D341Med (cell line): ENCODE measurements at regions not wholly inside any gene's neighbourhood (a gene's known extent, or its start where the extent isn't known, plus 50 kb on each side); places are given as distances from the start of the nearest gene placed in this dataset.
"Not testable (repeated sequence)": the region's sequence is repeated elsewhere in the genome, so short reads cannot be mapped to it uniquely, and the experiment has no call there.

ENCODE experiments used
- DNase-seq: peaks from one replicate; pipeline ENCODE4 v3.0.0; 2012; ENCODE audit warnings: low spot score

DNA sequence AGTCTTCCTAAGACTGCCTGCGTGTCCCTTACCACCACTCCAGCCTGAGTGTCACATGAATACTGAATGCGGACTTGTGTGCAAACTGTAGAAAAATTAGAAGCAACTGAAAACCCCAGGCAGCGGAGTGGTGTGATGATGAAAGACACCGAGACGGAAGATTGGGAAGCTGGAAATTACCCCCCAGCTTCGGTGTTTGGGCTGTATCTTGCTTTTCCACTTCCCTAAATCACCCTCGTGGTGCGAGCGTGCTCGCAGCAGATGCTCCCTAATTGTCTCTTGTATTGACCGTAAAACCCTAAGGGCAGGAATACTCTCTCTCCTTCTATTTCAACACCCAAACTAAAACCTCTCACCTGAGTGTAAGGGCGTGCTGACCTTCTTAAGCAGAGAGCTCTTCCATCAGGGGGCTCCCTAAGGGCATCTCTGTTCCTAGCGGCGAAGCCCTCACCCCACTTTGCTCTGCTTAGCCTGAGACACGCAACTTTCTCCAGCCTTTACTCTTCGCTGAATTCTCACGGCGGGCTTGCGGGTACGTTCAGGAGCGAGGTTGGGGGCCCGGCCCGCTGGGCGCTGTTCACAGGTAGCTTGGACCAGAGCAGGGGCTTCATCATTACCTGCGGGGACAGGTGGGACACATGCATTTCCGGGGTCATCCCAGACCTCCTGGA lies 62.4 kb downstream of the CRYBB2 start:
- DNase-seq, result peak; percentile 15

GRCh38 chr22:25282346-25282670 lies 62.9 kb downstream of the CRYBB2 start:
- DNase-seq, result no peak

GRCh38 chr22:25282671-25283561 lies 63.5 kb downstream of the CRYBB2 start:
- peak; percentile 59 for DNase-seq

GRCh38 chr22:25288481-25288880 lies 69.0 kb downstream of the CRYBB2 start:
- not testable (repeated sequence) for DNase-seq

DNA sequence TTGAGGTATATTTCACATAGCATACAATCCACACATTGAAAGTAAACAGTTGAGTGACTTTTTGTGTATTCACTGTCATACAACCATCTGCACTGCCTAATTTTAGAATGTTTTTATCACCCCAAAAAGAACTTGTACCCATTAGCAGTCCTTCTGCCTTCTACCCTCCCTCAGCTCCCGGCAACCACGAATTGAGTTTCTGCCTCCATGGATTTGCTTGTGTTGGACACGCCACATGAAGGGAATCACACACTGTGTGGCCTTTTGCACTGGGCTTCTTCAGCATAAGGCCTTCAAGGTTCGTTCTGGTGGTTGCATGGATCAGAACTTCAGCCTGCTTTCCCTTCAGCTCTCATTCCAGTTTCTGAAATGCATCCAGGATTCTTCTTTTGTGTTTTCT lies 82.5 kb downstream of the CRYBB2 start:
- DNase-seq, result not testable (repeated sequence)

DNA sequence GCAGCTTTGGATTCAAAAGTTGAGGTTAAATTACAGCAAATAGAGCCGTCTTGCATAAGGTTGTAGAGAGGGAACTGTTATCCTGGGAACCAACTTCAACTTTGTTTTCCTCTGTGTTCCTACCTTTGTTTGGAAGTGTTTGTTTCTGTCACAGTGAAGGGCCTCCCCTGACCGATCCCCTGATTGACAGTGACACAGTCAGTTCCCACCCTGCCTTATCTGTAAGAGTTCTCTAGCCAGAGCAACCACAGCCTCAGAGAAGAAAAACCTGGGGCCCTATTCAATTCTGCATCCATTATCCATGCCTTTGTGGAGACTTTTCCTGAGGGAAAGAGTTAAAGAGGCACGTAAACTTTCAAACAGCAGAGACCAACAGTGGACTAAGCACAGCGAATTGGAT lies 90.1 kb downstream of the CRYBB2 start:
- not testable (repeated sequence) for DNase-seq

GRCh38 chr22:25311924-25312323 lies 92.5 kb downstream of the CRYBB2 start:
- not testable (repeated sequence) for DNase-seq

DNA sequence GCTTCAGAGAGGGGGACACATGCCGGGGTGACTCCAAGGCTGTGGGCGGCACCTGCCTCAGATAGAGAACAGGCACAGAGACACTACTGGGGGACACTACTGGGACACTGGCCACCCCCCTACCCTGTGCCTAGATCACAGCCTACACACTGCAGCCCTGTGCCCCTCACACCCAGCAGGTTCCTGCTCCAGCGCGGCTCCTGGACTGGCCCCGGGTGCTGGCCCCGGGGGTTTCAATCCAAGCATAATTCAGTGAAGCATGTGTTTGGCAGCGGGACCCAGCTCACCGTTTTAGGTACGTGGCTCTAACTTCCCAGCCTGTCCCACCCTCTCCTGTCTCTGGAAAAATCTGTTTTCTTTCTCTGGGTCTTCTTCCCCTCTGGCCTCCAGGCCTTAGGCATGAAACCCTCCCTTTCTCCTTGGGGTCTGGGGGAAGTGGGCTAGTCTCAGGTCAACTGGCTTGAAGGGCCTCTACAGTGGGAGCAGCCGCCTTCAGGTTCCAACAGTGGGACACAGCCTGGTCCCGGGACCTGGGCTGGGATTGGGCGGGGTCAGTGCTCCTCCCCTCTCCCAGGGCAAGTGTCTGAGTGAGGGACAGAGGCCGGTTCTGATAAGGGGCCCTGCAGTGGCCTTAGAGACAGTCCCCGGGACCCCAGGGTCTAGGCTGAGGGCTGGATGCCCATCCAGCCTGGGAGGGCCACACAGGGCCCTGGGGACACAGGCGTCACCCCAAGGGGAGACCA lies 98.8 kb downstream of the CRYBB2 start:
- DNase-seq, result no peak

- no peak for DNase-seq
These were observed 107.7 kb downstream of the CRYBB2 start for GRCh38 chr22:25327018-25327755.

GRCh38 chr22:25331050-25331449 lies 111.6 kb downstream of the CRYBB2 start:
- DNase-seq, result no peak

DNA sequence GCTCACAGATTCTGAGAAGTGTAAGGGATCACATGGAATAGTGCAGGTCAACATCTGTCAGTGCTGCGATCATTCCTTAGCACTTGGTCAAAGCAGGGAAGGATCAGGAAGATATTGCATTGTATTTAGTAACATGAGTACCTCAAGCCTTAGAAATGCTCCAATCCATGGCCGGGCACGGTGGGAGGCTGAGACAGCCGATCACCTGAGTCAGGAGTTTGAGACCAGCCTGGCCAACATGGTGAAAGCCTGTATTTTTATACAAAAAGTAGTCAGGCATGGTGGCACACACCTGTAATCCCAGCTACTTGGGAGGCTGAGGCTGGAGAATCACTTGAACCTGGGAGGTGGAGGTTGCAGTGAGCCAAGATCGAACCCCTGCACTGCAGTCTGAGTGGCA lies 112.5 kb downstream of the CRYBB2 start:
- DNase-seq, result not testable (repeated sequence)

DNA sequence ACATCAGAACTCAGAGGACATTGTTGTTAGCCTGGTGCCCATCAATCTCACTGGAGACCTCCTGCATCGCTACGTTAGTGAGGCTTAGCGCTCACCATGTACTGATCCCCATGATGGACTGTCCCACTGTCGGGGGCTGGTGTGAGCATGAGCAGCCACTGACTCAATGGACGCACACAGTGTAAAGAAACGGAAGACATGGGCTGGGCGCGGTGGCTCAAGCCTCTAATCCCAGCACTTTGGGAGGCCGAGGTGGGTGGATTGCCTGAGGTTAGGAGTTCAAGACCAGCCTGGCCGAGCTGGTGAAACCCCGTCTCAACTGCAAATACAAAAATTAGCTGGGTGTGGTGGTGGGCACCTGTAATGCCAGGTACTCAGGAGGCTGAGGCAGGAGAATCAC lies 112.9 kb downstream of the CRYBB2 start:
- no peak for DNase-seq

GRCh38 chr22:25334162-25334490 lies 114.7 kb downstream of the CRYBB2 start:
- no peak for DNase-seq

GRCh38 chr22:25334631-25335030 lies 115.2 kb downstream of the CRYBB2 start:
- not testable (repeated sequence) for DNase-seq

DNA sequence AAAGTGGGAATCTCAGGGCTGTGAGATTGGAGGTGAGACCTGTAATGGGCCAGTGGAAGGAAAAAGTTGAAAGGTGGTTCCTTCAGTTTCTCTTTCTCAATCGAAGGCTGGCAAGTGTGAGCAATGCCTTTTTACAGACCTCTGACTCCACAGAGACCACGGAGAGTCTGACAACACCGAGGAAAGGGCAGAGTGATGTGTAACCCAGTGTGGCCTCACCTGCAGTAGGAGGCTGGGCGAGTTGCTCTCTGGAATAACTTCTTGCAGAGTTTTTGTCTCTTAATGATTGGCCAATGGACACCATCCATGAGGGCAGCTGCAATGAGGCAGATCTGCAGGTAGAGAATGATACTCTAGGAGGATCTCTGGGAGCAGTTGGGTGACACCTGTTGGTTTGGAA lies 115.8 kb downstream of the CRYBB2 start:
- not testable (repeated sequence) for DNase-seq

- DNase-seq, result not testable (repeated sequence)
These were observed 121.1 kb downstream of the CRYBB2 start for GRCh38 chr22:25340536-25340935.

GRCh38 chr22:25344366-25344765 lies 124.9 kb downstream of the CRYBB2 start:
- not testable (repeated sequence) for DNase-seq

DNA sequence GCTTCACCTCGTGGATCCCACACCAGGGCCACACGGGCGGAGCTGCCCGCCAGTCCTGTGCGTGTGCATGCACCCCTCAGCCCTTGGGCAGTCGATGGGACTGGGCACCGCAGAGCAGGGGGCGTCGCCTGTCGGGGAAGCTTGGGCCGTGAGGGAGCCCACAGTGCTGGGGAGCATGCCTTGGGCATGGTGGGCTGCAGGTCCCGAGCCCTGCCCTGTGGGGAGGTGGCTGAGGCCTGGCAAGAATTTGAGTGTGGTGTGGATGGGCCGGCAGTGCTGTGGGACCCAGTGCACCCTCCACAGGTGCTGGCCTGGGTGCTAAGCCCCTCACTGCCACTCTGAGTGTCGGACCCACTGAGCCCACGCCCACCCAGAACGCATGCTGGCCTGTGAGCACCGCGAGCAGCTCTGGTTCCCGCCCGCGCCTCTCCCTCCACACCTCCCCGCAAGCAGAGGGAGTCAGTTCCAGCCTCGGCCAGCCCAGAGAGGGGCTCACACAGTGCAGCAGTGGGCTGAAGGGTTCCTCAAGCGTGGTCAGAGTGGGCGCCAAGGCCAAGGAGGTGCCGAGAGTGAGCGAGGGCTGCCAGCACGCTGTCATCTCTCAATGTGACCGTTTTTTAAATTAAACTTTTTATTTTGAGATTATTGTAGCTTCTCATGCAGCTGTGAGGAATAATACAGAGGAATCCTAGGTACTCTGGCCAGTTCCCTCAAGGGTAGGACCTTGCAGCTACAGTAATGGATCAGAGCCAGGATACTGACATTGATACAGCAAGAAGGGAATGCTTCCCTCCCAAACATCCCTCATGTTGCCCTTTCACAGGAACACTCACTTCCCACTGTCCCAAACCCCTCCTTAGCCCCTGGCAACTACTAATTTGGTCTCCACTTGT lies 127.7 kb downstream of the CRYBB2 start:
- DNase-seq, result no peak

DNA sequence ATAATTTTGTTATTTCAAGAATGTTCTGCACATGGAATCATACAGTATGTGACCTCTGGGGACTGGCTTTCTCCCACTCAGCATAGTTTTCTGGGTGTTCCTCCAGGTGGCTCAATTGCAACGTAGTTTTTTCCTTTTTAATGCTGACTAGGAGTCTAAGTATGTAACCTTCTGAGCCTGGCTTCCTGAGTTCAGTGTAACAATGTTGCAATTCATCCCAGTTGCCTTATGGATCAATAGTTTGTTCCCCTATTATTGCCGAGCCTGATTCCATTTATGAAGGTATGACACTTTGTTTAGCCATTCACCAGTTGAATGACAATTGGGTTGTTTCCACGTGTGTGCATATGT lies 128.3 kb downstream of the CRYBB2 start:
- no peak for DNase-seq

GRCh38 chr22:25348391-25348790 lies 129.0 kb downstream of the CRYBB2 start:
- peak; percentile 9 for DNase-seq

GRCh38 chr22:25348996-25349395 lies 129.6 kb downstream of the CRYBB2 start:
- DNase-seq, result not testable (repeated sequence)
